UCSD-AML1 (cell line): ENCODE measurements at regions not wholly inside any gene's neighbourhood (a gene's known extent, or its start where the extent isn't known, plus 50 kb on each side); places are given as distances from the start of the nearest gene placed in this dataset.

Source experiments
- DNase-seq: peaks from one replicate; lab custom pipeline; 2025; ENCODE audit not compliant: unreplicated experiment; lab: John Stamatoyannopoulos, UW

GRCh38 chr11:45062115-45062514, 84.3 kb upstream of the PRDM11 start:
- no peak for DNase-seq

GRCh38 chr11:45062974-45063635, 83.3 kb upstream of the PRDM11 start:
- DNase-seq = no peak

- DNase-seq = no peak
Observed at GRCh38 chr11:45063669-45064068, 82.8 kb upstream of the PRDM11 start.

GRCh38 chr11:45067966-45068365, 78.5 kb upstream of the PRDM11 start:
- no peak for DNase-seq

- no peak for DNase-seq
Observed at GRCh38 chr11:45071232-45071631, 75.2 kb upstream of the PRDM11 start.

GRCh38 chr11:45073685-45074141, 72.7 kb upstream of the PRDM11 start:
- DNase-seq = peak; percentile 55

- DNase-seq = no peak
Observed at GRCh38 chr11:45075519-45075918, 70.9 kb upstream of the PRDM11 start.

- no peak for DNase-seq
Observed at GRCh38 chr11:45075952-45076351, 70.5 kb upstream of the PRDM11 start.

- no peak for DNase-seq
Observed at GRCh38 chr11:45076761-45077160, 69.7 kb upstream of the PRDM11 start.

- DNase-seq = no peak
Observed at GRCh38 chr11:45078236-45079074, 68.0 kb upstream of the PRDM11 start.

- no peak for DNase-seq
Observed at GRCh38 chr11:45079075-45079444, 67.4 kb upstream of the PRDM11 start.

- DNase-seq = no peak
Observed at GRCh38 chr11:45079567-45079942, 66.9 kb upstream of the PRDM11 start.

- peak; percentile 77 for DNase-seq
Observed at GRCh38 chr11:45079943-45080719, 66.3 kb upstream of the PRDM11 start.

- peak; percentile 66 for DNase-seq
Observed at GRCh38 chr11:45082744-45083543, 63.5 kb upstream of the PRDM11 start.

GRCh38 chr11:45083544-45084087, 62.8 kb upstream of the PRDM11 start:
- peak; percentile 66 for DNase-seq

- DNase-seq = no peak
Observed at GRCh38 chr11:45085646-45086501, 60.6 kb upstream of the PRDM11 start.

- no peak for DNase-seq
Observed at GRCh38 chr11:45086526-45086925, 59.9 kb upstream of the PRDM11 start.

GRCh38 chr11:45087086-45087899, 59.1 kb upstream of the PRDM11 start:
- DNase-seq = no peak

GRCh38 chr11:45087900-45088160, 58.6 kb upstream of the PRDM11 start:
- no peak for DNase-seq
